ENCODE measurements at regions not wholly inside any gene's neighbourhood (a gene's known extent, or its start where the extent isn't known, plus 50 kb on each side); places are given as distances from the start of the nearest gene placed in this dataset.

DNA sequence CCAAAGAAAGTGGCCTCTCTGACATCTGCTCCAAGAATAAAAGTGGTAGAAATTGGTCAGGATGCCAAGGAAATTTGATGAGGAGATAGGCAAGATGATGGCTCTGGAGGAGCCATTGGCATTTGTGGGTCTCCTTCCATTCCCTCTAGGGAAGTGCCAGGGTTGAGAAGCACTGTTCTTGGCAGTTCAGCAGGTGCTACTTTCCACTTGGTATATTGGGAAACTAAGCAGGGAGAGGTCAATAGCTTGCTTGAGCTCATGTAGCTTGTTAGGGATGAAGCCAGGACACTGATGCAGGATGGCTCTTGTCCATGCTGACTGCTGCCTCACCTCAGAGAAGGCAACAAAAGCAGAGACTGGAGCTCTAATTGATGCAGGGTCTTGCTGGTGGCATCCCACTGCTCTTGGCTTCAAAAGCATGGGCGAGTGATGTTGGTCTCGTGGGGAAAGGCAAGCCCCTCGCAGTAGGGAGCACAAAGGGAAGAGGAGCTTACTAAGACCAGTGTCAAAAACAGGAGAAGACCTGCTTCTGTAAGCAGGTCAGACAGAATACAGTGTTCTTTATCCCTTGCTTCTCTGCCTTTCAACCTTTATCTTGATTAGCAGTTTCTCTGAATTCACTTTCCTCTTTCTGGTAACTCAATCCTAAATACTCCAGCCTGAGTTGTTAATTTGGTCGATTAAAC is 73.1 kb upstream of the RIPOR2 start:
- H2AFZ ChIP-seq (ENCODE audit: insufficient read depth, low read depth, low read length, poor library complexity, severe bottlenecking), result peak overlapping the region; percentile 11
- ATAC-seq (ENCODE audit: low read depth) (no peak), DNase-seq (no peak)
- H3K4me1 Mint-ChIP-seq, result peaks cover 77% of the 10 kb centered on the region
- H3K4me1 ChIP-seq (ENCODE audit: control insufficient read depth in 2 of 2, insufficient read depth in 2 of 2, low read length in 2 of 2), result peaks cover 55 to 61% of the 10 kb centered on the region in 2 donors
- peak overlapping the region; percentile 95 to 98 for H3K27ac ChIP-seq (ENCODE audit: low read length in 2 of 2)
- ChIA-PET POLR2A (interaction anchor here (0.7 kb wide), 1 partner anchor 93 kb away, joined by 3 read pairs; no protein-coding TSS in a partner anchor), CTCF (interaction anchor here (1.0 to 7.2 kb wide), 6 partner anchors 10 to 152 kb away, joined by 3 to 84 read pairs (median 22); no protein-coding TSS in a partner anchor)
- no peaks in the 10 kb centered on the region for H3K27me3 Mint-ChIP-seq
- peak overlapping the region; percentile 71 for H3K27ac Mint-ChIP-seq
- no peaks in the 10 kb centered on the region for H3K36me3 ChIP-seq (replicated peaks in 1 of 2; ENCODE audit: control extremely low read depth in 1 of 2, control insufficient read depth in 1 of 2, extremely low read depth in 1 of 2, insufficient read depth in 2 of 2, low read length in 1 of 2)
- H3K9me3 Mint-ChIP-seq (ENCODE audit: insufficient read depth), result no peaks in the 10 kb centered on the region
- H3K9me3 ChIP-seq (ENCODE audit: control extremely low read depth in 1 of 3, control insufficient read depth in 2 of 3, insufficient read depth in 1 of 3, low read length in 2 of 3), result no peaks in the 10 kb centered on the region
- peak overlapping the region; percentile 1 for H3K4me2 ChIP-seq (replicated peaks; ENCODE audit: low read depth, low read length, poor library complexity, severe bottlenecking)
- peaks cover 81% of the 10 kb centered on the region for H3K79me2 ChIP-seq (ENCODE audit: control insufficient read depth, insufficient read depth, low read length)
- intact Hi-C loops (cut with micrococcal nuclease), result no loop called here
- WGBS (ENCODE audit: insufficient coverage), result 89% methylated on average over 3 of the region's 4 CpGs
- no peak for TF ChIP-seq EZH2 (IDR thresholded peaks at IDR 0.05; ENCODE audit: borderline replicate concordance, insufficient read depth, low read depth, low read length, poor library complexity, severe bottlenecking)
- TF ChIP-seq, protein P1, sequence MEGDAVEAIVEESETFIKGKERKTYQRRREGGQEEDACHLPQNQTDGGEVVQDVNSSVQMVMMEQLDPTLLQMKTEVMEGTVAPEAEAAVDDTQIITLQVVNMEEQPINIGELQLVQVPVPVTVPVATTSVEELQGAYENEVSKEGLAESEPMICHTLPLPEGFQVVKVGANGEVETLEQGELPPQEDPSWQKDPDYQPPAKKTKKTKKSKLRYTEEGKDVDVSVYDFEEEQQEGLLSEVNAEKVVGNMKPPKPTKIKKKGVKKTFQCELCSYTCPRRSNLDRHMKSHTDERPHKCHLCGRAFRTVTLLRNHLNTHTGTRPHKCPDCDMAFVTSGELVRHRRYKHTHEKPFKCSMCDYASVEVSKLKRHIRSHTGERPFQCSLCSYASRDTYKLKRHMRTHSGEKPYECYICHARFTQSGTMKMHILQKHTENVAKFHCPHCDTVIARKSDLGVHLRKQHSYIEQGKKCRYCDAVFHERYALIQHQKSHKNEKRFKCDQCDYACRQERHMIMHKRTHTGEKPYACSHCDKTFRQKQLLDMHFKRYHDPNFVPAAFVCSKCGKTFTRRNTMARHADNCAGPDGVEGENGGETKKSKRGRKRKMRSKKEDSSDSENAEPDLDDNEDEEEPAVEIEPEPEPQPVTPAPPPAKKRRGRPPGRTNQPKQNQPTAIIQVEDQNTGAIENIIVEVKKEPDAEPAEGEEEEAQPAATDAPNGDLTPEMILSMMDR (IDR thresholded peaks at IDR 0.05), result no peak
- H3K9ac ChIP-seq (ENCODE audit: low read length), result no peak overlapping the region
- no peak overlapping the region for H3K4me3 ChIP-seq (ENCODE audit: control extremely low read depth in 1 of 5, extremely low read depth in 1 of 5, insufficient read depth in 1 of 5, low read depth in 2 of 5, low read length in 4 of 5)
- no peaks in the 10 kb centered on the region for H4K20me1 ChIP-seq (ENCODE audit: control insufficient read depth, insufficient read depth, low read length, poor library complexity, severe bottlenecking)
- no peak overlapping the region for H3K4me3 Mint-ChIP-seq
- no peaks in the 10 kb centered on the region for H3K27me3 ChIP-seq (replicated peaks in 1 of 4; ENCODE audit: control extremely low read depth in 1 of 4, control insufficient read depth in 3 of 4, insufficient read depth in 4 of 4, low read length in 3 of 4)

DNA sequence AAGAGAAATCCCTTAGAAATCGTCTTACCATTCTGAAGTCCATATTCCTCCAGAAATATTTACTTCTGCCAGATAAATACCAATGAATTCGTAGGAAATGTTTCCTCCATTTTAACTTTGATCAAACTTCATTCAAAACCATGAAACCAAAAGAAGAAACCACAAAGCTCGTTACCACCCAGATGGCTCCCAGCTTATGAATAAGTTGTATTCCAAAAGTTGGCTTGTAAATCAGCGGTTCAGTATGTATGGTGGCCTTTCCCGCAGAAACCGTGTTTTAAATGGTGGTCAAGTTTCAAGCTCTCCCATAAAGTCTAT is 73.6 kb upstream of the RIPOR2 start:
- Histone ChIP-seq H3K27ac (ENCODE audit: low read length in 2 of 2) (no peak overlapping the region), H3K4me3 (ENCODE audit: control extremely low read depth in 1 of 5, extremely low read depth in 1 of 5, insufficient read depth in 1 of 5, low read depth in 2 of 5, low read length in 4 of 5) (no peak overlapping the region), H4K20me1 (ENCODE audit: control insufficient read depth, insufficient read depth, low read length, poor library complexity, severe bottlenecking) (no peaks in the 10 kb centered on the region), H2AFZ (ENCODE audit: insufficient read depth, low read depth, low read length, poor library complexity, severe bottlenecking) (peak overlapping the region; percentile 11), H3K79me2 (ENCODE audit: control insufficient read depth, insufficient read depth, low read length) (peaks cover 81% of the 10 kb centered on the region), H3K36me3 (replicated peaks in 1 of 2; ENCODE audit: control extremely low read depth in 1 of 2, control insufficient read depth in 1 of 2, extremely low read depth in 1 of 2, insufficient read depth in 2 of 2, low read length in 1 of 2) (no peaks in the 10 kb centered on the region), H3K27me3 (replicated peaks in 1 of 4; ENCODE audit: control extremely low read depth in 1 of 4, control insufficient read depth in 3 of 4, insufficient read depth in 4 of 4, low read length in 3 of 4) (no peaks in the 10 kb centered on the region), H3K4me2 (replicated peaks; ENCODE audit: low read depth, low read length, poor library complexity, severe bottlenecking) (peak overlapping the region; percentile 1), H3K9ac (ENCODE audit: low read length) (no peak overlapping the region), H3K9me3 (ENCODE audit: control extremely low read depth in 1 of 3, control insufficient read depth in 2 of 3, insufficient read depth in 1 of 3, low read length in 2 of 3) (no peaks in the 10 kb centered on the region), H3K4me1 (ENCODE audit: control insufficient read depth in 2 of 2, insufficient read depth in 2 of 2, low read length in 2 of 2) (peaks cover 60 to 63% of the 10 kb centered on the region in 2 donors)
- CTCF ChIA-PET, result interaction anchor here (1.0 to 7.2 kb wide), 6 partner anchors 9 to 153 kb away, joined by 3 to 84 read pairs (median 22); no protein-coding TSS in a partner anchor
- intact Hi-C loops (cut with micrococcal nuclease), result no loop called here
- POLR2A ChIA-PET, result no interaction called here
- no peaks in the 10 kb centered on the region for H3K27me3 Mint-ChIP-seq
- DNase-seq, result no peak
- no peak for ATAC-seq (ENCODE audit: low read depth)
- H3K9me3 Mint-ChIP-seq (ENCODE audit: insufficient read depth), result no peaks in the 10 kb centered on the region
- peaks cover 76% of the 10 kb centered on the region for H3K4me1 Mint-ChIP-seq
- WGBS (ENCODE audit: insufficient coverage), result no CpG with 5 or more reads among the region's 6 CpGs
- TF ChIP-seq EZH2 (IDR thresholded peaks at IDR 0.05; ENCODE audit: borderline replicate concordance, insufficient read depth, low read depth, low read length, poor library complexity, severe bottlenecking), result no peak
- TF ChIP-seq, protein P1 (IDR thresholded peaks at IDR 0.05), result no peak
- H3K27ac Mint-ChIP-seq, result peak overlapping the region; percentile 71
- no peak overlapping the region for H3K4me3 Mint-ChIP-seq
